Activated T-helper 2 cell treated with anti-CD3 and anti-CD28 coated beads, Interferon-gamma antibody, Interleukin-2, Interleukin-4, amounts not matched to agents 10 μg/mL and 5 μg/mL and 100 μg/mL, durations not matched to agents 14 hours and 24 hours and 36 hours (primary cell): ENCODE measurements at regions not wholly inside any gene's neighbourhood (a gene's known extent, or its start where the extent isn't known, plus 50 kb on each side); places are given as distances from the start of the nearest gene placed in this dataset.

Source experiments
- DNase-seq: peaks from one replicate; pipeline ENCODE4 v3.0.0; 2021; ENCODE audit warnings: low spot score
- H3K27ac Mint-ChIP-seq: one replicate; pipeline ENCODE4 v1.8.0; 2021; ENCODE audit warnings: mixed read lengths
- H3K27me3 Mint-ChIP-seq: one replicate; pipeline ENCODE4 v1.8.0; 2021; ENCODE audit warnings: low read depth, mixed read lengths
- H3K36me3 Mint-ChIP-seq: one replicate; pipeline ENCODE4 v1.8.0; 2021; ENCODE audit warnings: low read depth, mixed read lengths
- H3K4me1 Mint-ChIP-seq: one replicate; pipeline ENCODE4 v1.8.0; 2021; ENCODE audit warnings: low read depth, mixed read lengths
- H3K4me3 Mint-ChIP-seq: one replicate; pipeline ENCODE4 v1.8.0; 2021; ENCODE audit warnings: low read depth, mild to moderate bottlenecking, moderate library complexity, mixed read lengths
- H3K9me3 Mint-ChIP-seq: one replicate; pipeline ENCODE4 v1.8.0; 2021; ENCODE audit warnings: mixed read lengths
- intact Hi-C: fragments of 100-400 bp; cut with micrococcal nuclease; formaldehyde crosslinking; loops from one replicate; pipeline ENCODE4 v1.15.1; 2023

- Mint-ChIP-seq H3K27me3 (no peaks in the 10 kb centered on the region), H3K27ac (no peak overlapping the region), H3K36me3 (no peaks in the 10 kb centered on the region), H3K9me3 (peaks cover 44% of the 10 kb centered on the region), H3K4me1 (no peaks in the 10 kb centered on the region), H3K4me3 (no peak overlapping the region)
- intact Hi-C loops = no loop called here
- DNase-seq = no peak
Observed at GRCh38 chr2:80830891-80831290, 526.3 kb upstream of the LRRTM1 start.

DNA sequence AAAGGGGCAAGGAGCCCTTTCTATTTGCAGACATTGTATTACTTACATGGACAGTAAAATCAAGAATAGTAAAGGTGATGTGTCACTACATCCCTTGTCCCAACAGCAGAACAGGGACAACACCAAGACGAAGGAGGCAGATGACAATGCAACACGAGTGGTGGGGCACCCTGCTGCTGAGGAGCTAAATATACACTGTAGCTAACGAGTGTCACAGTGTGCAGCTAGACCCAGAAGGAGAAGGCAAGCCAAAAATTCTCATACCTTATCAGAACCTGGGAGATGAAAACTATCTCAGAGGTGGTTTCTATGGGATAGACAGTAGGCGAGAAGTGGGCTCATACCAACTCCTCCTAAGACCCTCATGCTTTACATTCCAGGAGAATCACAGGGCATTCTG, 518.4 kb upstream of the LRRTM1 start:
- Mint-ChIP-seq H3K27ac (no peak overlapping the region), H3K4me1 (no peaks in the 10 kb centered on the region), H3K36me3 (no peaks in the 10 kb centered on the region), H3K4me3 (no peak overlapping the region), H3K9me3 (peaks cover 29% of the 10 kb centered on the region), H3K27me3 (no peaks in the 10 kb centered on the region)
- intact Hi-C loops = no loop called here
- DNase-seq = no peak

DNA sequence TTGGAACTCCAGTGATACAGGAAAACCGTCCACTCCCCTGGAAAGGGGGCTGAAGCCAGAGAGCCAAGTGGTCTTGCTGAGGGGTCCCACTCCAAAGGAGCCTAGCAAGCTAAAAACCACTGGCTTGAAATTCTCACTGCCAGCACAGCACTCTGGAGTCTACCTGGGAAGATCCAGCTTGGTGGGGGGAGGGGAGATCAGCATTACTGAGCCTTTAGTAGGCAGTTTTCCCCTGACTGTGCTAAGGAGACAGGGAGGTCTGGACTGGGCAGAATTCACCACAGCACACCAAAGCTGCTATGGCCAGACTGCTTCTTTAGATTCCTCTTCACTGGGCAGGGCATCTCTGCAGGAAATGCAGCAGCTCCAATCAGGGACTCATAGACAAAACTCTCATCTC, 510.7 kb upstream of the LRRTM1 start:
- Mint-ChIP-seq H3K9me3 (peaks cover 52% of the 10 kb centered on the region), H3K27ac (no peak overlapping the region), H3K27me3 (no peaks in the 10 kb centered on the region), H3K4me1 (no peaks in the 10 kb centered on the region), H3K36me3 (no peaks in the 10 kb centered on the region), H3K4me3 (no peak overlapping the region)
- intact Hi-C loops = no loop called here
- DNase-seq = no peak

- peaks cover 33% of the 10 kb centered on the region for H3K9me3 Mint-ChIP-seq
- H3K4me3 Mint-ChIP-seq = no peak overlapping the region
- H3K4me1 Mint-ChIP-seq = no peaks in the 10 kb centered on the region
- intact Hi-C loops = no loop called here
- DNase-seq = no peak
- H3K27ac Mint-ChIP-seq = no peak overlapping the region
- no peaks in the 10 kb centered on the region for H3K27me3 Mint-ChIP-seq
- H3K36me3 Mint-ChIP-seq = no peaks in the 10 kb centered on the region
Observed at GRCh38 chr2:80786584-80786983, 482.0 kb upstream of the LRRTM1 start.

DNA sequence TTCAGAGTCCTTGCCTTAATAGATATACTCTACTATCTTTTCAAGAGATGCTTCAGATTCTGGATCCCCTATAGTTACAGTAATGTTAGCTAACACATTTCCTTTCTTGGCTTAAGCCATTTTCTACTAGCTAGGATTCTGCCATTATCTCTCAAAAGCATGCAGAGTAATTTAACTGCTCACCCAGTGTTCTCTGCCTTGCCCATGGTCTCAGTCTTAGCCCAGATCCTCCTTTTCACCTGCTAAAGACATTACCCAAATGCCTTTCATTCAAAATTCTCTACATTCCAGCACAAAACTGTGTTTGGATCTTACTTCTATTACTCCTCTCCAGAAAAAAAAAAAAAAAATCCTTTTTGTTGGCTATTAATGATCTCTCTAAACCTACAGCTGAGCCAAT, 474.2 kb upstream of the LRRTM1 start:
- Mint-ChIP-seq H3K27ac (no peak overlapping the region), H3K4me3 (no peak overlapping the region), H3K27me3 (no peaks in the 10 kb centered on the region), H3K9me3 (peaks cover 44% of the 10 kb centered on the region), H3K4me1 (no peaks in the 10 kb centered on the region), H3K36me3 (no peaks in the 10 kb centered on the region)
- no peak for DNase-seq
- intact Hi-C loops = no loop called here

DNA sequence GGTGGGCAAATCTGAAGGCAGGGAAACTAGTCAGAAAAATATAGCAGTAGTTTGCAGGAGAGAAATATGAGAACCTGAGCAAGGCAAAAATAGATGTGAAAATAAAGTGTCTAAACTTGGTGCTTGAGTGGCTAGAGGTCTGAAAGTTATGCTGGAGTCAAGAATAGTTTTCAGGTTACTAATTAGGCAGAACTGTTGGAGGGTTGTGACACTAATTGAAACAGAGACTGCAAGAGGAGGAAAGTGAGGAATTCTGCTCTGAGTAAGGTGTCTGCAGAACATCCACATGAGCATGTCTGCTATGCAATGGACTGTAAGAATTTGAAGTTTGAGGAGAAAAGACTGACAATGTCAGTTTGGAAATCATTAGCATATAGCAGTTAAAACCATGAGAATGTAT, 444.0 kb upstream of the LRRTM1 start:
- H3K27ac Mint-ChIP-seq = no peak overlapping the region
- no peaks in the 10 kb centered on the region for H3K36me3 Mint-ChIP-seq
- H3K4me3 Mint-ChIP-seq = no peak overlapping the region
- H3K4me1 Mint-ChIP-seq = no peaks in the 10 kb centered on the region
- DNase-seq = no peak
- intact Hi-C loops = no loop called here
- no peaks in the 10 kb centered on the region for H3K27me3 Mint-ChIP-seq
- H3K9me3 Mint-ChIP-seq = peaks cover 36% of the 10 kb centered on the region

DNA sequence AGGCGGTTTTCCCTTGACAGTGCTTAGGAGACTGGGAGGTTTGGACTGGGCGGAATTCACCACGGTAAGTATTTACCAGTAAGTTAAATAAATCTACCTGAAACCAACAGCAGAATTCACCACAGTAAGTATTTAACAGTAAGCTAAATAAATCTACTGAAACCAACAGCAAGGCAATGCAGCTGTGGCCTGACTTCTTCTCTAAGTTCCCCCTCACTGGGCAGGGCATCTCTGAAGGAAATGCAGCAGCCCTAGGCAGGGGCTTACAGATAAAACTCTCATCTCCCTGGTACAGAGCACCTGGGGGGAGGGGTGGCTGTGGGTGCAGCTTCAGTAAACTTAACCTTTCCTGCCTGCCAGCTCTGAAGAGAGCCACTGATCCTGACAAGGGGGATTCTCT, 432.5 kb upstream of the LRRTM1 start:
- intact Hi-C loops = no loop called here

DNA sequence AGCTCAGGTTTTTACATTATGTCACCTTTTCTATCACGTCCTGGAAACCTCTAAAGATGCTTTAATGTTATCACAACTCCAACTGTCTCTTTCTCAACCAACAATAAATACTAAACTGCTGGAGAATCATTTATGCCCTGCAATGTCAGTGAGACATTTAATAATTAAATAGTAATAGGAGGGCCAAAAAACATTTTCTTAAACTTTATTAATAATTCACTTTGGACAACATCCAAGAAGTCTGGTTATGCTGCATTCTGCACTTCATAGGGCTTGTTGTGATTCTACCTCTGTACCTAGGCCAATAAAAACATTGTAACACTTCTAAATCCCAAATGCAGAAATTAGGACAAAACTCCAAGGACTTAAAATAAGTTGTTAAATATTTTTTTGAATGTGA, 420.4 kb upstream of the LRRTM1 start:
- Mint-ChIP-seq H3K9me3 (peaks cover 38% of the 10 kb centered on the region), H3K4me3 (no peak overlapping the region), H3K27ac (no peak overlapping the region), H3K27me3 (no peaks in the 10 kb centered on the region), H3K36me3 (no peaks in the 10 kb centered on the region), H3K4me1 (no peaks in the 10 kb centered on the region)
- intact Hi-C loops = no loop called here
- DNase-seq = no peak

More for the DNA sequence above, 432.5 kb upstream of the LRRTM1 start:
- H3K9me3 Mint-ChIP-seq = peaks cover 61% of the 10 kb centered on the region
- DNase-seq = no peak
- H3K36me3 Mint-ChIP-seq = no peaks in the 10 kb centered on the region
- no peaks in the 10 kb centered on the region for H3K27me3 Mint-ChIP-seq
- no peaks in the 10 kb centered on the region for H3K4me1 Mint-ChIP-seq
- H3K4me3 Mint-ChIP-seq = no peak overlapping the region
- no peak overlapping the region for H3K27ac Mint-ChIP-seq

GRCh38 chr2:80722803-80723202, 418.3 kb upstream of the LRRTM1 start:
- no peak overlapping the region for H3K27ac Mint-ChIP-seq
- intact Hi-C loops = no loop called here
- peaks cover 26% of the 10 kb centered on the region for H3K9me3 Mint-ChIP-seq
- H3K4me1 Mint-ChIP-seq = no peaks in the 10 kb centered on the region
- H3K4me3 Mint-ChIP-seq = no peak overlapping the region
- no peak for DNase-seq
- no peaks in the 10 kb centered on the region for H3K36me3 Mint-ChIP-seq
- H3K27me3 Mint-ChIP-seq = no peaks in the 10 kb centered on the region

DNA sequence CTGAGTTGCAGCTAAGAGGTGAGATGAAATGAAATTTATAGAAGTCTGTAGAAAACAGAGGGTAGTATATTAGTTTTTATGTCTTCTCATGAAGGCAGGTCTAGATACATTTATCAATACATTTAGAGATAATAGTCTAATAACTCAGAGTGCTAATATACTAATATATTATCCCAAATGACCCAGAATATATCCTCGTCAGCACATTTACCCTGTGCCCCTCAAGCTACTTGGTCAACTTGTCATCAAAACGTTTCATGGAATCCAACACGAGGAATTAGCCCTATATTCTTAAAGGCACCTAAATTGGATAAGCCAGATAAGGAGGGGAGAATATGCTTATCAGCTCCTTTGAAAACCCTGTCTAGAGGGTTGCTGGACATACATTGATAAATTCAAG, 415.1 kb upstream of the LRRTM1 start:
- Mint-ChIP-seq H3K36me3 (no peaks in the 10 kb centered on the region), H3K4me3 (no peak overlapping the region), H3K27me3 (no peaks in the 10 kb centered on the region), H3K27ac (no peak overlapping the region), H3K4me1 (no peaks in the 10 kb centered on the region), H3K9me3 (peaks cover 25% of the 10 kb centered on the region)
- intact Hi-C loops = no loop called here
- no peak for DNase-seq

- intact Hi-C loops = no loop called here
- no peaks in the 10 kb centered on the region for H3K27me3 Mint-ChIP-seq
Observed at GRCh38 chr2:80715433-80715832, 410.9 kb upstream of the LRRTM1 start.

GRCh38 chr2:80711915-80712314, 407.4 kb upstream of the LRRTM1 start:
- H3K4me3 Mint-ChIP-seq = no peak overlapping the region
- no peak for DNase-seq
- H3K4me1 Mint-ChIP-seq = no peaks in the 10 kb centered on the region
- H3K27ac Mint-ChIP-seq = no peak overlapping the region
- H3K9me3 Mint-ChIP-seq = peaks cover 36% of the 10 kb centered on the region
- no peaks in the 10 kb centered on the region for H3K27me3 Mint-ChIP-seq
- no peaks in the 10 kb centered on the region for H3K36me3 Mint-ChIP-seq
- intact Hi-C loops = no loop called here

More at GRCh38 chr2:80715433-80715832, 410.9 kb upstream of the LRRTM1 start:
- no peak for DNase-seq
- no peak overlapping the region for H3K27ac Mint-ChIP-seq
- H3K4me3 Mint-ChIP-seq = no peak overlapping the region
- H3K9me3 Mint-ChIP-seq = peaks cover 31% of the 10 kb centered on the region
- no peaks in the 10 kb centered on the region for H3K4me1 Mint-ChIP-seq
- H3K36me3 Mint-ChIP-seq = no peaks in the 10 kb centered on the region

- H3K36me3 Mint-ChIP-seq = no peaks in the 10 kb centered on the region
- no peak overlapping the region for H3K4me3 Mint-ChIP-seq
- intact Hi-C loops = no loop called here
- H3K4me1 Mint-ChIP-seq = no peaks in the 10 kb centered on the region
- peaks cover 38% of the 10 kb centered on the region for H3K9me3 Mint-ChIP-seq
- H3K27me3 Mint-ChIP-seq = no peaks in the 10 kb centered on the region
- H3K27ac Mint-ChIP-seq = no peak overlapping the region
- no peak for DNase-seq
Observed at GRCh38 chr2:80706951-80707350, 402.4 kb upstream of the LRRTM1 start.

DNA sequence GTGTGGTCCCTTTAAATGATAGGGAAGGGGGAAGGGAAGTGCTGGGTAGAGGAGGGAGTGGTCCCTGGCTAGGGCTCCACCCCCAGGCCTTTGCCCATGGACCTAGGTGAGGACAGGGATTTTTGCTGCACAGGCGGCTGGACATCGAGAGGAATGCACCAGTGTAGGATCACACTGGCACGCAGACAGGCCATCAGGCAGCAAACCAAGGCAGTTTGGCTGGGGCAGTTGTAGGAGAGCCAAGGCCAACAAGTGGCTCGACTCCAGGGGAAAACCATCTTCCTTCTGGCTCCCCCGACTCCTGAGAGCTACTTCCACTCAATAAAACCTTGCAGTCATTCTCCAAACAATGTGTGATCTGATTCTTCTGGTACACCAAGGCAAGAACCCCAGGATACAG, 402.0 kb upstream of the LRRTM1 start:
- H3K9me3 Mint-ChIP-seq = peaks cover 40% of the 10 kb centered on the region
- H3K27me3 Mint-ChIP-seq = no peaks in the 10 kb centered on the region
- no peaks in the 10 kb centered on the region for H3K36me3 Mint-ChIP-seq
- H3K27ac Mint-ChIP-seq = no peak overlapping the region
- intact Hi-C loops = no loop called here
- H3K4me1 Mint-ChIP-seq = no peaks in the 10 kb centered on the region
- H3K4me3 Mint-ChIP-seq = no peak overlapping the region
- no peak for DNase-seq
